Thymus (tissue), 11 donors: ENCODE measurements at regions not wholly inside any gene's neighbourhood (a gene's known extent, or its start where the extent isn't known, plus 50 kb on each side); places are given as distances from the start of the nearest gene placed in this dataset.

Experiments used
- DNase-seq, 9 donors: peaks; one replicate each; pipeline ENCODE4 v3.0.0-alpha.2; 2013; ENCODE audit warnings: low spot score in 9 of 9, low read depth in 6 of 9, missing footprints in 1 of 9
- H3K27ac ChIP-seq, 2 donors: one replicate each; pipeline ENCODE4 v1.5.1; 2013; ENCODE audit warnings: control low read depth in 1 of 2, low read depth in 1 of 2, low read length in 1 of 2, mild to moderate bottlenecking in 1 of 2, moderate library complexity in 1 of 2
- H3K27me3 ChIP-seq, 2 donors: one replicate each; pipeline ENCODE4 v1.5.1; 2013; ENCODE audit warnings: low read length in 1 of 2; ENCODE audit not compliant: control insufficient read depth in 2 of 2, insufficient read depth in 1 of 2
- H3K36me3 ChIP-seq, 2 donors: one replicate each; pipeline ENCODE4 v1.5.1; 2013; ENCODE audit warnings: low read length in 1 of 2, mild to moderate bottlenecking in 1 of 2, moderate library complexity in 1 of 2; ENCODE audit not compliant: control insufficient read depth in 2 of 2, insufficient read depth in 2 of 2
- H3K4me1 ChIP-seq, 2 donors: one replicate each; pipeline ENCODE4 v1.5.1; 2013; ENCODE audit warnings: low read length in 2 of 2; ENCODE audit not compliant: control insufficient read depth in 2 of 2, insufficient read depth in 2 of 2
- H3K4me3 ChIP-seq, 2 donors: one replicate each; pipeline ENCODE4 v1.5.1; 2013; ENCODE audit warnings: low read length in 2 of 2, control low read depth in 1 of 2, mild to moderate bottlenecking in 1 of 2
- H3K9me3 ChIP-seq, 2 donors: one replicate each; pipeline ENCODE4 v1.5.1; 2013; ENCODE audit warnings: low read length in 1 of 2, mild to moderate bottlenecking in 1 of 2; ENCODE audit not compliant: control insufficient read depth in 2 of 2, insufficient read depth in 1 of 2
- WGBS: extraction: QIAGEN DNeasy Blood & Tissue Kit; methylation state at CpG from one replicate; pipeline ENCODE4 v1.1.7; 2013; 5-methylcytosine and 5-hydroxymethylcytosine counted together
- donor health status: healthy.

- H3K27ac ChIP-seq = no peak overlapping the region
- H3K36me3 ChIP-seq = no peaks in the 10 kb centered on the region
- WGBS = 78% methylated on average over 4 of the region's 4 CpGs
- no peaks in the 10 kb centered on the region for H3K4me1 ChIP-seq
- no peaks in the 10 kb centered on the region for H3K27me3 ChIP-seq
- no peak for DNase-seq
- H3K9me3 ChIP-seq = peaks cover 0 to 8% of the 10 kb centered on the region in 2 donors
- H3K4me3 ChIP-seq = no peak overlapping the region
Observed at GRCh38 chr16:64290461-64290860, 831.4 kb downstream of the CDH11 start.

- H3K9me3 ChIP-seq = peaks cover 0 to 9% of the 10 kb centered on the region in 2 donors
- no peaks in the 10 kb centered on the region for H3K36me3 ChIP-seq
- WGBS = 87% methylated on average over 4 of the region's 4 CpGs
- no peak overlapping the region for H3K27ac ChIP-seq
- no peaks in the 10 kb centered on the region for H3K4me1 ChIP-seq
- H3K27me3 ChIP-seq = no peaks in the 10 kb centered on the region
- DNase-seq = no peak
- no peak overlapping the region for H3K4me3 ChIP-seq
Observed at GRCh38 chr16:64287655-64288528, 834.0 kb downstream of the CDH11 start.

GRCh38 chr16:64282181-64282580 is 839.7 kb downstream of the CDH11 start:
- WGBS = 85% methylated on average over 3 of the region's 3 CpGs
- no peaks in the 10 kb centered on the region for H3K36me3 ChIP-seq
- no peak overlapping the region for H3K4me3 ChIP-seq
- H3K27me3 ChIP-seq = no peaks in the 10 kb centered on the region
- no peaks in the 10 kb centered on the region for H3K4me1 ChIP-seq
- DNase-seq = no peak
- H3K9me3 ChIP-seq = peaks cover 0 to 14% of the 10 kb centered on the region in 2 donors
- H3K27ac ChIP-seq = no peak overlapping the region

- WGBS = 78% methylated on average over 9 of the region's 9 CpGs
- peaks cover 0 to 5% of the 10 kb centered on the region in 2 donors for H3K9me3 ChIP-seq
- no peaks in the 10 kb centered on the region for H3K4me1 ChIP-seq
- DNase-seq = no peak
- no peaks in the 10 kb centered on the region for H3K27me3 ChIP-seq
- no peak overlapping the region for H3K4me3 ChIP-seq
- no peaks in the 10 kb centered on the region for H3K36me3 ChIP-seq
- H3K27ac ChIP-seq = no peak overlapping the region
Observed at GRCh38 chr16:64280317-64280716, 841.5 kb downstream of the CDH11 start.

GRCh38 chr16:64278196-64278595 is 843.7 kb downstream of the CDH11 start:
- Histone ChIP-seq H3K4me1 (no peaks in the 10 kb centered on the region), H3K27ac (no peak overlapping the region), H3K4me3 (no peak overlapping the region), H3K27me3 (no peaks in the 10 kb centered on the region), H3K9me3 (peaks cover 0 to 5% of the 10 kb centered on the region in 2 donors), H3K36me3 (no peaks in the 10 kb centered on the region)
- WGBS = 63% methylated on average over 1 of the region's 1 CpG
- no peak for DNase-seq

GRCh38 chr16:64276646-64277045 is 845.2 kb downstream of the CDH11 start:
- no peaks in the 10 kb centered on the region for H3K4me1 ChIP-seq
- no peak for DNase-seq
- no peak overlapping the region for H3K4me3 ChIP-seq
- H3K9me3 ChIP-seq = peaks cover 0 to 5% of the 10 kb centered on the region in 2 donors
- H3K27ac ChIP-seq = no peak overlapping the region
- H3K27me3 ChIP-seq = no peaks in the 10 kb centered on the region
- no peaks in the 10 kb centered on the region for H3K36me3 ChIP-seq
- WGBS = 87% methylated on average over 1 of the region's 1 CpG

GRCh38 chr16:64272028-64272427 is 849.8 kb downstream of the CDH11 start:
- H3K4me3 ChIP-seq = no peak overlapping the region
- H3K36me3 ChIP-seq = no peaks in the 10 kb centered on the region
- H3K4me1 ChIP-seq = no peaks in the 10 kb centered on the region
- DNase-seq = no peak
- H3K9me3 ChIP-seq = no peaks in the 10 kb centered on the region
- no peaks in the 10 kb centered on the region for H3K27me3 ChIP-seq
- no peak overlapping the region for H3K27ac ChIP-seq

GRCh38 chr16:64269756-64270155 is 852.1 kb downstream of the CDH11 start:
- 90% methylated on average over 1 of the region's 1 CpG for WGBS

GRCh38 chr16:64265756-64266155 is 856.1 kb downstream of the CDH11 start:
- H3K36me3 ChIP-seq = no peaks in the 10 kb centered on the region
- H3K27ac ChIP-seq = no peak overlapping the region
- no peak overlapping the region for H3K4me3 ChIP-seq
- H3K27me3 ChIP-seq = no peaks in the 10 kb centered on the region
- no peak for DNase-seq
- no peaks in the 10 kb centered on the region for H3K9me3 ChIP-seq
- no peaks in the 10 kb centered on the region for H3K4me1 ChIP-seq

More at GRCh38 chr16:64269756-64270155, 852.1 kb downstream of the CDH11 start:
- H3K9me3 ChIP-seq = no peaks in the 10 kb centered on the region
- no peak overlapping the region for H3K4me3 ChIP-seq
- no peaks in the 10 kb centered on the region for H3K36me3 ChIP-seq
- H3K27me3 ChIP-seq = no peaks in the 10 kb centered on the region
- no peak overlapping the region for H3K27ac ChIP-seq
- DNase-seq = no peak
- H3K4me1 ChIP-seq = no peaks in the 10 kb centered on the region
